Skin epidermis (tissue), 12 donors: ENCODE measurements at regions not wholly inside any gene's neighbourhood (a gene's known extent, or its start where the extent isn't known, plus 50 kb on each side); places are given as distances from the start of the nearest gene placed in this dataset.

Experiments
- H3K27ac ChIP-seq, 21 experiments: fragments of 200-600 bp; sonication (generic) in 11 of 21; one replicate each; pipeline ENCODE4 v1.5.0; 2020; ENCODE audit warnings: mild to moderate bottlenecking in 3 of 21, inconsistent platforms in 2 of 21, moderate library complexity in 2 of 21
- H3K4me3 ChIP-seq, 7 experiments: fragments of 200-600 bp; sonication (generic) in 2 of 7; one replicate each; pipeline ENCODE4 v1.5.0; 2020; ENCODE audit warnings: inconsistent platforms in 2 of 7, mild to moderate bottlenecking in 2 of 7, moderate library complexity in 1 of 7

DNA sequence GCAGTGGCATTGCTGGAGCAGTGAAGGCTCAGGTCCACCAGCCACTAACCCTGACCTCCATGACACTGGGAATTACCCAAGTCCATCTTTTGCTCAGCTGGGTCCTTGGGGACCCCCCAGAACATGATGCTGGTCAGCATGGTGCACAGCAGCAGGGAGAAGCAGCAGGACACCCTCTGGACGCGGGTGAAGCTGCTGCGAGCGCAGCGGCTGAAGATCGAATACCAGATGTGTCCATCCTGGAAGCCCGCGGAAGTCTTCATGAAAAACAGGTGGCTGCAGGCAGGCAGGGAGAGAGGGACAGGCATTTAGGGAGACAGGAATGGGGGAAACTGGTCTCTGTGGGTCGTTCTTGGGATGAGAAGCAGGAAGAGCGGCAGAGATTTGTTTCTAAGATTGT is 53.4 kb upstream of the GCSH start:
- H3K4me3 ChIP-seq: no peak overlapping the region
- no peak overlapping the region for H3K27ac ChIP-seq

DNA sequence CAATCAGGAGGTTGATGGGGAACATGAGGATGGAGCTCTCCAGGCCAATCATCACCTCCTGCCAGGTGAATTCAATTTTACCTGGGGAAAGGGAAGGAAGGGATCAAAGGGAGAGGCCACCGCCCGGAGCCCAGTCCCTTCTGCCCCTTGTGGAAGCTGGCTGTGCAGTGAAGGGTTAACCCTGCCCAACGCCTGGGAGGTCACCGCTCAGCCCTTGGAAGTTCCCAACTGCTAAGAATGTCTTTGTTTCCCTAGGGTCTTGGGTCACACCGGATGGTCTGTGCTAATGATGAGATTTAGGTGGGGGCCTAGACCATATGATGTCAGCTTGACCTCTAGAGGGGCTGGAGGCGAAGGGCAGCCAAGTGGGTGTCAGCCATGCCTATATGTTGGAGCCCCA is 52.1 kb upstream of the GCSH start:
- H3K4me3 ChIP-seq: no peak overlapping the region
- no peak overlapping the region for H3K27ac ChIP-seq
